Right lobe of liver (tissue), 6 donors: ENCODE measurements at regions not wholly inside any gene's neighbourhood (a gene's known extent, or its start where the extent isn't known, plus 50 kb on each side); places are given as distances from the start of the nearest gene placed in this dataset.

Source experiments
- ATAC-seq, 4 donors: fragments of 200-7000 bp; cut with Tn5 transposase; one replicate each; pipeline ENCODE4 v1.9.1; 2020; ENCODE audit warnings: mild to moderate bottlenecking in 4 of 4, moderate library complexity in 4 of 4
- DNase-seq, 3 donors: peaks; one replicate each; pipeline ENCODE4 v3.0.0-alpha.2; 2020
- H3K27ac ChIP-seq, 3 donors: fragments of 200-600 bp; one replicate each; pipeline ENCODE4 v1.8.0; 2022
- H3K27me3 ChIP-seq, 2 donors: fragments of 200-600 bp; one replicate each; pipeline ENCODE4 v1.8.0; 2022
- H3K36me3 ChIP-seq, 4 donors: fragments of 200-600 bp; sonication (generic) in 1 of 4; one replicate each; pipeline versions ENCODE4 v1.5.1 to v1.8.0; 2017 to 2022; ENCODE audit warnings: control low read depth in 1 of 4
- H3K4me1 ChIP-seq, 4 donors: fragments of 200-600 bp; sonication (generic) in 1 of 4; one replicate each; pipeline versions ENCODE4 v1.5.1 to v1.8.0; 2017 to 2022; ENCODE audit warnings: control low read depth in 1 of 4
- H3K4me3 ChIP-seq, 3 donors: fragments of 200-600 bp; one replicate each; pipeline ENCODE4 v1.8.0; 2022
- H3K9me3 ChIP-seq, 4 donors: fragments of 200-600 bp; sonication (generic) in 1 of 4; one replicate each; pipeline versions ENCODE4 v1.5.1 to v1.8.0; 2017 to 2022; ENCODE audit warnings: control low read depth in 1 of 4
- CTCF ChIP-seq, 4 donors: fragments of 200-600 bp in 3 of 4; fragments of 450-650 bp in 1 of 4; IDR thresholded peaks; one replicate each; pipeline versions ENCODE4 v1.5.1 to v1.8.0; 2016 to 2022; ENCODE audit warnings: antibody characterized with exemption in 4 of 4, mild to moderate bottlenecking in 2 of 4
- POLR2A ChIP-seq: fragments of 450-650 bp; IDR thresholded peaks from one replicate; pipeline ENCODE4 v1.6.1; 2017; ENCODE audit warnings: antibody characterized with exemption, mild to moderate bottlenecking
- WGBS: methylation state at CpG from one replicate; pipeline ENCODE4 v1.1.6; 2018; ENCODE audit warnings: low coverage, low lambda C conversion rate; ENCODE audit not compliant: insufficient coverage; ENCODE audit errors: missing lambda C conversion rate; 5-methylcytosine and 5-hydroxymethylcytosine counted together
- intact Hi-C, 2 donors: fragments of 100-400 bp; cut with DNase I; formaldehyde crosslinking; loops; one replicate each; pipeline versions ENCODE4 v1.11.2 to v1.14.1; 2022
- donor health status: DM: no; HTN: yes; CAD: no.
- donor health status: DM: no; HTN: no; CAD: no.
- donor health status: DM: no; HTN: no; CAD: no.
- donor health status: DM: no; HTN: yes; CAD: no.
- donor health status: DM: no; HTN: yes; CAD: no.

GRCh38 chr22:34855471-34855870, 210.5 kb upstream of the ISX start:
- Histone ChIP-seq H3K27me3 (no peaks in the 10 kb centered on the region), H3K4me1 (no peaks in the 10 kb centered on the region), H3K36me3 (no peaks in the 10 kb centered on the region), H3K4me3 (no peak overlapping the region), H3K27ac (no peak overlapping the region), H3K9me3 (no peaks in the 10 kb centered on the region)
- DNase-seq: no peak
- 93% methylated on average over 3 of the region's 5 CpGs for WGBS
- intact Hi-C loops: no loop called here
- TF ChIP-seq POLR2A (no peak), CTCF (IDR thresholded peaks at IDR 0.05) (no peak)
- no peak for ATAC-seq

- Histone ChIP-seq H3K36me3 (no peaks in the 10 kb centered on the region), H3K4me1 (no peaks in the 10 kb centered on the region), H3K4me3 (no peak overlapping the region), H3K27me3 (no peaks in the 10 kb centered on the region), H3K27ac (no peak overlapping the region), H3K9me3 (no peaks in the 10 kb centered on the region)
- intact Hi-C loops: no loop called here
- 16% methylated on average over 2 of the region's 2 CpGs for WGBS
- ATAC-seq (peak in 2 of 4 donors; percentile 24 to 45), DNase-seq (no peak)
- no peak for TF ChIP-seq CTCF (IDR thresholded peaks at IDR 0.05)
- TF ChIP-seq POLR2A: no peak
Measured at GRCh38 chr22:34858066-34858465, 207.9 kb upstream of the ISX start.

GRCh38 chr22:34861787-34862186, 204.2 kb upstream of the ISX start:
- Histone ChIP-seq H3K27me3 (no peaks in the 10 kb centered on the region), H3K36me3 (no peaks in the 10 kb centered on the region), H3K4me3 (no peak overlapping the region), H3K4me1 (no peaks in the 10 kb centered on the region), H3K27ac (no peak overlapping the region), H3K9me3 (no peaks in the 10 kb centered on the region)
- DNase-seq (no peak), ATAC-seq (no peak)
- 43% methylated on average over 2 of the region's 2 CpGs for WGBS
- TF ChIP-seq CTCF (IDR thresholded peaks at IDR 0.05): no peak
- TF ChIP-seq POLR2A: no peak
- intact Hi-C loops: no loop called here

- no peaks in the 10 kb centered on the region for H3K4me1 ChIP-seq
- ATAC-seq: no peak
- WGBS: 53% methylated on average over 4 of the region's 4 CpGs
- no peaks in the 10 kb centered on the region for H3K27me3 ChIP-seq
- no peak for TF ChIP-seq POLR2A
- no peak for TF ChIP-seq CTCF (IDR thresholded peaks at IDR 0.05)
- no peak overlapping the region for H3K4me3 ChIP-seq
- no peaks in the 10 kb centered on the region for H3K36me3 ChIP-seq
- no peak for DNase-seq
- intact Hi-C loops: no loop called here
- H3K27ac ChIP-seq: no peak overlapping the region
- no peaks in the 10 kb centered on the region for H3K9me3 ChIP-seq
Measured at GRCh38 chr22:34866081-34866480, 199.9 kb upstream of the ISX start.

- DNase-seq: no peak
Measured at GRCh38 chr22:34866495-34867131, 199.3 kb upstream of the ISX start.

More at GRCh38 chr22:34866495-34867131, 199.3 kb upstream of the ISX start:
- Histone ChIP-seq H3K4me3 (no peak overlapping the region), H3K9me3 (no peaks in the 10 kb centered on the region), H3K27ac (no peak overlapping the region), H3K27me3 (no peaks in the 10 kb centered on the region), H3K4me1 (no peaks in the 10 kb centered on the region), H3K36me3 (no peaks in the 10 kb centered on the region)
- no peak for ATAC-seq
- 31% methylated on average over 4 of the region's 4 CpGs for WGBS
- no peak for TF ChIP-seq POLR2A
- no peak for TF ChIP-seq CTCF (IDR thresholded peaks at IDR 0.05)
- intact Hi-C loops: no loop called here
